ENCODE measurements at regions not wholly inside any gene's neighbourhood (a gene's known extent, or its start where the extent isn't known, plus 50 kb on each side); places are given as distances from the start of the nearest gene placed in this dataset.

DNA sequence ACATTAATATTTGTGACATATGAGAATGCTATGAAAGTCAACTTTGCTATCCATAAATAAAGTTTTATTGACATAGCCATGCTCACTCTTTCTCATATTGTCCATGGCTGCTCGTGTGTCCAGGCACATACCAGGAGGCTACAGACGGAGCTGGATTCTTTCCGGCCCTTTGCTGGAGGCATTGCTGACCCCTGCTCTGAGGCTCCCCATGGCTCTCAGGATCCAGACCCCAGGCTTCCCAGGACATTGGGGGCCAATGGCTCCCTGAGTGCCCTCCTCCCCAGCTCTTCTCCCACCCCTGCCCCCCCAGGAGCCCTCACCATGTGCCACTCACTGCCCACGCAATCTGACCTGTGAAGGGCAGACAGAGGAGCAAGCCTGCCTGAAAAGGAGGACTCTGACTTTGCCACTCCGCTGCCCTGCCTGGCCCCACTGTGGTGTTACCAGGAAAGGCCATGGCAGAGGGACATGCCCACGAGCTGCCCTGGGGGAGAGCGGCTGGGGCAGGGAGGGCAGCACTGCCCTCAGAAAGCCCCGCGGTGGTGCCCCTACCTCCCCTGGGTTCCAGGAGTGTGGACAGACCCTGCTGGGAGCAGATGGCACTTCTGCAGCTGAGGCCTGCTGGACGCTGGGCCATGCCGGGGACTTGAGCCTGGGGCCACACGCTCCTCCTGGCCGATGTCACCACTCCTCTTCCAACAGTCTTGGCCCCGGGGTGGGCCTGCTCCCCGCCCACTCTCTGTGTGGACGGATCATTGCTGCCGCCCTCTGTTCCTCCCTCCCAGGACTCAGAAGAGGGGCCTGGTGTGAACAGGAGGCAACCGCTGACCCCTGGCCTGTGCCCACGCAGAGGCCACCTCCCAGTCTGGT, 97.8 kb upstream of the BHLHE23 start:
- TF ChIP-seq, protein P1, sequence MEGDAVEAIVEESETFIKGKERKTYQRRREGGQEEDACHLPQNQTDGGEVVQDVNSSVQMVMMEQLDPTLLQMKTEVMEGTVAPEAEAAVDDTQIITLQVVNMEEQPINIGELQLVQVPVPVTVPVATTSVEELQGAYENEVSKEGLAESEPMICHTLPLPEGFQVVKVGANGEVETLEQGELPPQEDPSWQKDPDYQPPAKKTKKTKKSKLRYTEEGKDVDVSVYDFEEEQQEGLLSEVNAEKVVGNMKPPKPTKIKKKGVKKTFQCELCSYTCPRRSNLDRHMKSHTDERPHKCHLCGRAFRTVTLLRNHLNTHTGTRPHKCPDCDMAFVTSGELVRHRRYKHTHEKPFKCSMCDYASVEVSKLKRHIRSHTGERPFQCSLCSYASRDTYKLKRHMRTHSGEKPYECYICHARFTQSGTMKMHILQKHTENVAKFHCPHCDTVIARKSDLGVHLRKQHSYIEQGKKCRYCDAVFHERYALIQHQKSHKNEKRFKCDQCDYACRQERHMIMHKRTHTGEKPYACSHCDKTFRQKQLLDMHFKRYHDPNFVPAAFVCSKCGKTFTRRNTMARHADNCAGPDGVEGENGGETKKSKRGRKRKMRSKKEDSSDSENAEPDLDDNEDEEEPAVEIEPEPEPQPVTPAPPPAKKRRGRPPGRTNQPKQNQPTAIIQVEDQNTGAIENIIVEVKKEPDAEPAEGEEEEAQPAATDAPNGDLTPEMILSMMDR (IDR thresholded peaks at IDR 0.05) = no peak
- TF ChIP-seq POLR2A (IDR thresholded peaks at IDR 0.05) = no peak
- TF ChIP-seq POLR2AphosphoS5 (IDR thresholded peaks at IDR 0.05) = no peak
